ENCODE measurements at regions not wholly inside any gene's neighbourhood (a gene's known extent, or its start where the extent isn't known, plus 50 kb on each side); places are given as distances from the start of the nearest gene placed in this dataset.

DNA sequence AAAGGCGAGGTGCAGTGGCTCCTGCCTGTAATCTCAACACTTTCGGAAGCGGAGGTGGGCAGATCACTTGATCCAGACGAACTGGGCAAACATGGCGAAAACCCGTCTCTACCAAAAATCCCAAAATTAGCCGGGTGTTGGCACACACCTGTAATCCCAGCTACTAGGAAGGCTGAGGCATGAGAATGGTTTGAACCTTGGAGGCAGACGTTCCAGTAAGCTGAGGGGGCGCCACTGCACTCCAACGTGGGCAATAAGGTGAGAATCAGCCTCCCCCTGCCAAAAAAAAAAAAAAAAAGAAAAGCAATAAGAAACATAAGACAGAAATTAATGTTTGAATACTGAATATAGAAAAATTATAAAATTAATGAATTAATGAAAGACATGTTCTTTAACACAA, 928.7 kb downstream of the LRFN5 start:
- H3K4me3 ChIP-seq, result no peak overlapping the region
- DNase-seq (ENCODE audit: low spot score in 2 of 2), result no peak
- no peaks in the 10 kb centered on the region for H3K27me3 ChIP-seq
- H3K4me1 ChIP-seq, result no peaks in the 10 kb centered on the region
- H3K27ac ChIP-seq, result no peak overlapping the region
- H3K9me3 ChIP-seq, result no peaks in the 10 kb centered on the region
- TF ChIP-seq EP300 (IDR thresholded peaks at IDR 0.05) (no peak), POLR2A (IDR thresholded peaks at IDR 0.05) (no peak)
- TF ChIP-seq, protein P1, sequence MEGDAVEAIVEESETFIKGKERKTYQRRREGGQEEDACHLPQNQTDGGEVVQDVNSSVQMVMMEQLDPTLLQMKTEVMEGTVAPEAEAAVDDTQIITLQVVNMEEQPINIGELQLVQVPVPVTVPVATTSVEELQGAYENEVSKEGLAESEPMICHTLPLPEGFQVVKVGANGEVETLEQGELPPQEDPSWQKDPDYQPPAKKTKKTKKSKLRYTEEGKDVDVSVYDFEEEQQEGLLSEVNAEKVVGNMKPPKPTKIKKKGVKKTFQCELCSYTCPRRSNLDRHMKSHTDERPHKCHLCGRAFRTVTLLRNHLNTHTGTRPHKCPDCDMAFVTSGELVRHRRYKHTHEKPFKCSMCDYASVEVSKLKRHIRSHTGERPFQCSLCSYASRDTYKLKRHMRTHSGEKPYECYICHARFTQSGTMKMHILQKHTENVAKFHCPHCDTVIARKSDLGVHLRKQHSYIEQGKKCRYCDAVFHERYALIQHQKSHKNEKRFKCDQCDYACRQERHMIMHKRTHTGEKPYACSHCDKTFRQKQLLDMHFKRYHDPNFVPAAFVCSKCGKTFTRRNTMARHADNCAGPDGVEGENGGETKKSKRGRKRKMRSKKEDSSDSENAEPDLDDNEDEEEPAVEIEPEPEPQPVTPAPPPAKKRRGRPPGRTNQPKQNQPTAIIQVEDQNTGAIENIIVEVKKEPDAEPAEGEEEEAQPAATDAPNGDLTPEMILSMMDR (IDR thresholded peaks at IDR 0.05), result no peak
- WGBS, 2 donors, result 88% methylated on average over 10 of the region's 10 CpGs
- H3K36me3 ChIP-seq, result no peaks in the 10 kb centered on the region

- Histone ChIP-seq H3K4me1 (no peaks in the 10 kb centered on the region), H3K36me3 (no peaks in the 10 kb centered on the region), H3K4me3 (no peak overlapping the region), H3K27me3 (no peaks in the 10 kb centered on the region), H3K27ac (no peak overlapping the region), H3K9me3 (no peaks in the 10 kb centered on the region)
- 45 to 51% methylated on average over 1 of the region's 1 CpG for WGBS, 2 donors
- DNase-seq (ENCODE audit: low spot score in 2 of 2), result no peak
- TF ChIP-seq EP300 (IDR thresholded peaks at IDR 0.05) (no peak), POLR2A (IDR thresholded peaks at IDR 0.05) (no peak)
- TF ChIP-seq, protein P1 (IDR thresholded peaks at IDR 0.05), result no peak
These were observed 926.8 kb downstream of the LRFN5 start for GRCh38 chr14:42533476-42533875.

DNA sequence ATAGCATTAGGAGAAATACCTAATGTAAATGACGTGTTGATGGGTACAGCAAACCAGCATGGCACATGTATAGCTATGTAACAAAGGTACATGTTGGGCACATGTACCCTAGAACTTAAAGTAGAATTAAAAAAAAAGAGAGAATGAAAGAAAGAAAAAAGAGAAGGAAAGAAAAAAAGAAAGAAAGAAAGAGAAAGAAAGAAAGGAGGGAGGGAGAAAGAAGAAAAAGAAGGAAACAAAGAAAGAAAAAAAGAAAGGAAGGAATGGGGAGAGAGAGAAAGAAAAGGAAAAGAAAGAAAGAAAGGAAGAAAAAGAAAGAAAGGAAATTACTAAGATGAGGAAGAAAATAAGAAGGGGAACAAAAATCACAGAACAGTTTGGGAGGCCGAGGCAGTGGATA, 925.5 kb downstream of the LRFN5 start:
- Histone ChIP-seq H3K36me3 (no peaks in the 10 kb centered on the region), H3K4me3 (no peak overlapping the region), H3K27me3 (no peaks in the 10 kb centered on the region), H3K9me3 (no peaks in the 10 kb centered on the region), H3K27ac (no peak overlapping the region), H3K4me1 (no peaks in the 10 kb centered on the region)
- TF ChIP-seq, protein P1 (IDR thresholded peaks at IDR 0.05), result no peak
- TF ChIP-seq EP300 (IDR thresholded peaks at IDR 0.05) (no peak), POLR2A (IDR thresholded peaks at IDR 0.05) (no peak)
- no peak for DNase-seq (ENCODE audit: low spot score in 2 of 2)
- 92 to 98% methylated on average over 2 of the region's 2 CpGs for WGBS, 2 donors

GRCh38 chr14:42527141-42527540, 920.5 kb downstream of the LRFN5 start:
- no peaks in the 10 kb centered on the region for H3K36me3 ChIP-seq
- H3K9me3 ChIP-seq, result no peaks in the 10 kb centered on the region
- no peak overlapping the region for H3K27ac ChIP-seq
- 87 to 90% methylated on average over 2 of the region's 2 CpGs for WGBS, 2 donors
- no peak for DNase-seq (ENCODE audit: low spot score in 2 of 2)
- TF ChIP-seq POLR2A (IDR thresholded peaks at IDR 0.05), result no peak
- TF ChIP-seq, protein P1 (IDR thresholded peaks at IDR 0.05), result no peak
- no peak for TF ChIP-seq EP300 (IDR thresholded peaks at IDR 0.05)
- H3K4me1 ChIP-seq, result no peaks in the 10 kb centered on the region
- H3K4me3 ChIP-seq, result no peak overlapping the region
- H3K27me3 ChIP-seq, result no peaks in the 10 kb centered on the region

GRCh38 chr14:42523666-42524065, 917.0 kb downstream of the LRFN5 start:
- Histone ChIP-seq H3K27ac (no peak overlapping the region), H3K9me3 (no peaks in the 10 kb centered on the region), H3K4me3 (no peak overlapping the region), H3K27me3 (no peaks in the 10 kb centered on the region), H3K36me3 (no peaks in the 10 kb centered on the region), H3K4me1 (no peaks in the 10 kb centered on the region)
- no peak for TF ChIP-seq POLR2A (IDR thresholded peaks at IDR 0.05)
- DNase-seq (ENCODE audit: low spot score in 2 of 2), result no peak
- WGBS, 2 donors, result 20 to 40% methylated on average over 2 of the region's 2 CpGs
